Suppressor macrophage (primary cell): ENCODE measurements at regions not wholly inside any gene's neighbourhood (a gene's known extent, or its start where the extent isn't known, plus 50 kb on each side); places are given as distances from the start of the nearest gene placed in this dataset.
A peak's percentile ranks its signal among the peaks of the same experiment; 100 is the strongest.

Experiments used
- DNase-seq, 4 experiments: peaks; one replicate each; pipeline ENCODE4 v3.0.0-alpha.2; 2020 to 2022

- peak; percentile 59 to 93 (median 80) for DNase-seq
These were observed 106.5 kb upstream of the SLC4A7 start for GRCh38 chr3:27590437-27591298.

- no peak for DNase-seq
These were observed 105.6 kb upstream of the SLC4A7 start for GRCh38 chr3:27589795-27590194.

GRCh38 chr3:27585429-27585828, 101.2 kb upstream of the SLC4A7 start:
- no peak for DNase-seq

- no peak for DNase-seq
These were observed 100.7 kb upstream of the SLC4A7 start for GRCh38 chr3:27584874-27585273.

GRCh38 chr3:27581852-27582251, 97.7 kb upstream of the SLC4A7 start:
- no peak for DNase-seq

GRCh38 chr3:27578032-27578431, 93.8 kb upstream of the SLC4A7 start:
- DNase-seq: no peak

GRCh38 chr3:27577504-27577903, 93.3 kb upstream of the SLC4A7 start:
- peak in 2 of 4 experiments; percentile 34 to 35 for DNase-seq

- DNase-seq: no peak
These were observed 92.0 kb upstream of the SLC4A7 start for GRCh38 chr3:27576171-27576570.

GRCh38 chr3:27575499-27575898, 91.3 kb upstream of the SLC4A7 start:
- DNase-seq: peak in 2 of 4 experiments; percentile 26 to 27

- no peak for DNase-seq
These were observed 90.2 kb upstream of the SLC4A7 start for GRCh38 chr3:27574438-27574795.

GRCh38 chr3:27573780-27574437, 89.7 kb upstream of the SLC4A7 start:
- peak in 1 of 4 experiments; percentile 20 for DNase-seq

- no peak for DNase-seq
These were observed 89.0 kb upstream of the SLC4A7 start for GRCh38 chr3:27573138-27573537.

- DNase-seq: no peak
These were observed 87.2 kb upstream of the SLC4A7 start for GRCh38 chr3:27571345-27571744.

GRCh38 chr3:27570421-27571106, 86.4 kb upstream of the SLC4A7 start:
- no peak for DNase-seq

- DNase-seq: peak; percentile 50 to 76 (median 70)
These were observed 84.2 kb upstream of the SLC4A7 start for GRCh38 chr3:27568393-27568792.

- DNase-seq: no peak
These were observed 83.1 kb upstream of the SLC4A7 start for GRCh38 chr3:27567251-27567650.

GRCh38 chr3:27565201-27565852, 81.1 kb upstream of the SLC4A7 start:
- peak in 3 of 4 experiments; percentile 54 to 67 (median 65) for DNase-seq

- peak; percentile 61 to 82 (median 71) for DNase-seq
These were observed 77.4 kb upstream of the SLC4A7 start for GRCh38 chr3:27561576-27561975.

- DNase-seq: peak; percentile 59 to 85 (median 82)
These were observed 76.4 kb upstream of the SLC4A7 start for GRCh38 chr3:27560484-27561056.

GRCh38 chr3:27559835-27560234, 75.7 kb upstream of the SLC4A7 start:
- no peak for DNase-seq

GRCh38 chr3:27559381-27559780, 75.2 kb upstream of the SLC4A7 start:
- DNase-seq: no peak

GRCh38 chr3:27557411-27557810, 73.2 kb upstream of the SLC4A7 start:
- DNase-seq: no peak
